HepG2 (cell line): ENCODE measurements at regions not wholly inside any gene's neighbourhood (a gene's known extent, or its start where the extent isn't known, plus 50 kb on each side); places are given as distances from the start of the nearest gene placed in this dataset.

Experiments used
- ATF3 ChIP-seq: sonication (generic); formaldehyde crosslinking; IDR thresholded peaks from 2 replicates; pipeline ENCODE4 v1.4.0; 2020; ENCODE audit warnings: missing genetic modification reagents
- CBX2 ChIP-seq, 2 experiments: fragments of 200-600 bp in 1 of 2; sonication (generic); formaldehyde crosslinking in 1 of 2; IDR thresholded peaks; 2 replicates each; pipeline versions ENCODE4 v1.7.0 to v1.8.1; 2018 to 2022; ENCODE audit warnings: low read depth in 2 of 2, low read length in 1 of 2, mild to moderate bottlenecking in 1 of 2, missing genetic modification reagents in 1 of 2
- CEBPZ ChIP-seq: IDR thresholded peaks from 2 replicates; pipeline ENCODE4 v1.6.1; 2012; ENCODE audit warnings: low read length, improper control_type of control experiment
- CREB1 ChIP-seq, 2 experiments: fragments of 450-650 bp in 1 of 2; IDR thresholded peaks; 2 replicates each; pipeline ENCODE4 v1.6.1; 2016 to 2017; ENCODE audit warnings: control low read depth in 1 of 2, mild to moderate bottlenecking in 1 of 2, missing compliant biosample characterization in 1 of 2, missing genetic modification characterization in 1 of 2
- HNF1A ChIP-seq, 2 experiments: sonication (generic) in 1 of 2; formaldehyde crosslinking in 1 of 2; IDR thresholded peaks; 2 replicates each; pipeline versions ENCODE4 v1.4.0 to v1.6.1; 2016 to 2020; ENCODE audit warnings: borderline replicate concordance in 1 of 2, low read depth in 1 of 2, mild to moderate bottlenecking in 1 of 2, missing genetic modification reagents in 1 of 2
- HNRNPK ChIP-seq: fragments of 200-400 bp; formaldehyde crosslinking; IDR thresholded peaks from 2 replicates; pipeline ENCODE4 v1.6.1; 2018; ENCODE audit warnings: low read length, low read depth, moderate library complexity, mild to moderate bottlenecking; ENCODE audit not compliant: poor library complexity, severe bottlenecking
- JDP2 ChIP-seq: sonication (generic); formaldehyde crosslinking; IDR thresholded peaks from 2 replicates; pipeline ENCODE4 v1.8.1; 2022; ENCODE audit warnings: missing genetic modification reagents, borderline replicate concordance
- LCORL ChIP-seq, 2 experiments: fragments of 450-650 bp in 1 of 2; sonication (generic) in 1 of 2; formaldehyde crosslinking in 1 of 2; IDR thresholded peaks; 2 replicates each; pipeline versions ENCODE4 v1.5.0 to v1.6.1; 2017 to 2020; ENCODE audit warnings: antibody characterized with exemption in 1 of 2, missing genetic modification reagents in 1 of 2
- POLR2AphosphoS2 ChIP-seq: IDR thresholded peaks from 2 replicates; pipeline ENCODE4 v1.6.1; 2011; ENCODE audit warnings: low read depth, low read length, improper control_type of control experiment
- RCOR2 ChIP-seq: IDR thresholded peaks from 2 replicates; pipeline ENCODE4 v1.6.1; 2016; ENCODE audit warnings: missing biosample characterization, missing genetic modification reagents
- RNF219 ChIP-seq: sonication (generic); formaldehyde crosslinking; IDR thresholded peaks from 2 replicates; pipeline ENCODE4 v1.5.0; 2020; ENCODE audit warnings: mild to moderate bottlenecking, missing genetic modification reagents
- TEF ChIP-seq: sonication (generic); formaldehyde crosslinking; IDR thresholded peaks from 2 replicates; pipeline ENCODE4 v1.5.0; 2020; ENCODE audit warnings: missing genetic modification reagents
- U2AF2 ChIP-seq: fragments of 200-400 bp; formaldehyde crosslinking; IDR thresholded peaks from 2 replicates; pipeline ENCODE4 v1.6.1; 2017; ENCODE audit warnings: low read depth, mild to moderate bottlenecking, low read length
- ZFP62 ChIP-seq: sonication (generic); formaldehyde crosslinking; IDR thresholded peaks from 2 replicates; pipeline ENCODE4 v1.4.0; 2020; ENCODE audit warnings: missing genetic modification reagents
- ZFY ChIP-seq: sonication (generic); formaldehyde crosslinking; IDR thresholded peaks from 2 replicates; pipeline ENCODE4 v1.4.0; 2020; ENCODE audit warnings: missing genetic modification reagents
- ZNF546 ChIP-seq: sonication (generic); formaldehyde crosslinking; conservative IDR thresholded peaks from 2 replicates; pipeline ENCODE4 v1.8.1; 2023; ENCODE audit warnings: mild to moderate bottlenecking, missing genetic modification reagents
- ZNF563 ChIP-seq: sonication (generic); formaldehyde crosslinking; IDR thresholded peaks from 2 replicates; pipeline ENCODE4 v1.8.0; 2022; ENCODE audit warnings: mild to moderate bottlenecking, moderate library complexity, missing genetic modification reagents

GRCh38 chr20:37627060-37627766 lies 66.6 kb upstream of the CTNNBL1 start (continued):
- TF ChIP-seq CEBPZ (no peak), U2AF2 (no peak), ZFY (peak; percentile 85), LCORL (IDR thresholded peaks at IDR 0.05) (no peak), LCORL (CRISPR knock-in tag; IDR thresholded peaks at IDR 0.05) (peak; percentile 72; the same call in 1 of the 2 replicates), HNRNPK (no peak), RNF219 (peak; percentile 98), POLR2AphosphoS2 (no peak), ATF3 (CRISPR knock-in tag) (peak; percentile 98), ZFP62 (CRISPR knock-in tag) (no peak), TEF (peak; percentile 99), ZNF546 (CRISPR knock-in tag) (peak; percentile 99), CREB1 (IDR thresholded peaks at IDR 0.05) (peak; percentile 68), CREB1 (CRISPR knock-in tag; IDR thresholded peaks at IDR 0.05) (peak; percentile 83), HNF1A (IDR thresholded peaks at IDR 0.05; ENCODE audit: low read depth) (no peak), HNF1A (CRISPR knock-in tag; IDR thresholded peaks at IDR 0.05; ENCODE audit: borderline replicate concordance) (peak; percentile 55), JDP2 (CRISPR knock-in tag) (peak; percentile 97; the same call in 1 of the 2 replicates), CBX2 (IDR thresholded peaks at IDR 0.05; ENCODE audit: low read depth, low read length) (no peak), CBX2 (CRISPR knock-in tag; IDR thresholded peaks at IDR 0.05; ENCODE audit: low read depth) (peak; percentile 72; the same call in 1 of the 2 replicates), ZNF563 (CRISPR knock-in tag) (peak; percentile 99), RCOR2 (CRISPR knock-in tag) (peak; percentile 93)
